Calu3 (cell line): ENCODE measurements at regions not wholly inside any gene's neighbourhood (a gene's known extent, or its start where the extent isn't known, plus 50 kb on each side); places are given as distances from the start of the nearest gene placed in this dataset.

Source experiments
- BruUV-seq: library from RNA; stranded (reverse); fragments of 400-500 nt; replicated peaks from 2 replicates; lab custom pipeline; 2021; lab: Mats Ljungman, UMichigan
- CTCF ChIA-PET: fragments of 300-600 bp; sonication (Branson Sonifier 250); formaldehyde crosslinking; loops from one replicate; lab custom pipeline; 2022; ENCODE audit warnings: antibody characterized with exemption; lab: Charles Lee
- DNase-seq: peaks from one replicate; pipeline ENCODE4 v3.0.0; 2022
- H3K27ac Mint-ChIP-seq: one replicate; pipeline ENCODE4 v1.8.0; 2022; ENCODE audit warnings: mixed read lengths; ENCODE audit not compliant: unreplicated experiment
- H3K27me3 Mint-ChIP-seq: one replicate; pipeline ENCODE4 v1.8.0; 2022; ENCODE audit warnings: mixed read lengths; ENCODE audit not compliant: unreplicated experiment
- H3K36me3 Mint-ChIP-seq: one replicate; pipeline ENCODE4 v1.8.0; 2022; ENCODE audit warnings: mild to moderate bottlenecking, moderate library complexity, mixed read lengths; ENCODE audit not compliant: insufficient read depth, unreplicated experiment
- H3K4me1 Mint-ChIP-seq: one replicate; pipeline ENCODE4 v1.8.0; 2022; ENCODE audit warnings: mild to moderate bottlenecking, low read depth, mixed read lengths; ENCODE audit not compliant: unreplicated experiment
- H3K4me3 Mint-ChIP-seq: one replicate; pipeline ENCODE4 v1.8.0; 2022; ENCODE audit warnings: mild to moderate bottlenecking, low read depth, moderate library complexity, mixed read lengths; ENCODE audit not compliant: unreplicated experiment
- H3K9me3 Mint-ChIP-seq: one replicate; pipeline ENCODE4 v1.8.0; 2022; ENCODE audit warnings: low read depth, mixed read lengths; ENCODE audit not compliant: unreplicated experiment
- CTCF ChIP-seq: fragments of 200-600 bp; IDR thresholded peaks from one replicate; pipeline ENCODE4 v1.8.0; 2022; ENCODE audit warnings: antibody characterized with exemption; ENCODE audit not compliant: unreplicated experiment
- intact Hi-C: fragments of 100-400 bp; cut with micrococcal nuclease; formaldehyde crosslinking; loops from one replicate; pipeline ENCODE4 v1.10.0; 2022; ENCODE audit not compliant: unreplicated experiment

- intact Hi-C loops, result no loop called here
- no peak for TF ChIP-seq CTCF
- Mint-ChIP-seq H3K36me3 (no peaks in the 10 kb centered on the region), H3K27me3 (no peaks in the 10 kb centered on the region), H3K9me3 (peaks cover 3% of the 10 kb centered on the region), H3K27ac (no peak overlapping the region), H3K4me3 (no peak overlapping the region), H3K4me1 (no peaks in the 10 kb centered on the region)
- CTCF ChIA-PET, result no interaction called here
- BruUV-seq, result no TSS peak
- DNase-seq, result no peak
Measured at GRCh38 chr4:149161247-149161646, 654.4 kb downstream of the IQCM start.

DNA sequence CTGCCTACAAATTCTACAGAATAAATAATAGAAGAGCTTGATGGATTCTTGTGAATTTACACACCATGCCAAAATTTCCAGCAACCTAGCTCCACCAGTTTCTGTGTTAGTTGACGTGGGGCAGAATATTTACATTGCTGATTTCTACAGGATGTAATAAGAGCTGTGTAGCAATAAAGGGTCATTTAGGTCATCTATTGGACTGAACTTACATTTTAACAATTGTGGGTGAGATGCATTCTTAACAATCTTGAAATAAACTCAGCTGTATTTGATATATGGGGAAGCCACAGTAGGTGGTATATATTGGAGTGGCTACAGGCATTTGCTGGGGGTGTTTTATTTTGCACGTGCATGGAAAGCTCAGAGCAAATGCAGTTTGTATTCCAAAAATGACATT lies 655.3 kb downstream of the IQCM start:
- Mint-ChIP-seq H3K36me3 (no peaks in the 10 kb centered on the region), H3K27ac (no peak overlapping the region), H3K27me3 (no peaks in the 10 kb centered on the region), H3K9me3 (peaks cover 5% of the 10 kb centered on the region), H3K4me3 (no peak overlapping the region), H3K4me1 (no peaks in the 10 kb centered on the region)
- no TSS peak for BruUV-seq
- TF ChIP-seq CTCF, result no peak
- no peak for DNase-seq
- intact Hi-C loops, result no loop called here
- CTCF ChIA-PET, result no interaction called here

DNA sequence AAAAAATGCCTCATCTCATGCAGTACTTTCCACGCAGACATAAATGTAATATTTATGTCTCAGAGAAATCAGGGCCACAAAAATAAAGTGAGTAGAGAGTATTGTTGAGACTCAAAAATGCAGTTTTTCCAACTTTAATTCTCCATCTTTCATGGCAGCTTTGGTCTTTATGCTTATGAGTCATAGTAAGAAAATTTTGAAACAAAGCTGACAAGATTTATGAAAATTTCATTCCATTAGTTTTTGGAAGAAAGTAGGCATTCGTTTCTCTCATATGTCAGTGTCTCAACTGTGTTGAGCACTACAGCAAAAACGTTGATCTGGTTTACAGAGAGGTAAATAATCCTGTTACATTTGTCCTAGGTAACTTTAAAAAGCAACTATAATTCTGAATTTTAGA lies 656.8 kb downstream of the IQCM start:
- H3K27me3 Mint-ChIP-seq, result no peaks in the 10 kb centered on the region
- intact Hi-C loops, result no loop called here
- TF ChIP-seq CTCF, result no peak
- H3K4me3 Mint-ChIP-seq, result no peak overlapping the region
- DNase-seq, result no peak
- H3K36me3 Mint-ChIP-seq, result no peaks in the 10 kb centered on the region
- CTCF ChIA-PET, result no interaction called here
- peaks cover 6% of the 10 kb centered on the region for H3K9me3 Mint-ChIP-seq
- no peaks in the 10 kb centered on the region for H3K4me1 Mint-ChIP-seq
- BruUV-seq, result no TSS peak
- H3K27ac Mint-ChIP-seq, result no peak overlapping the region

DNA sequence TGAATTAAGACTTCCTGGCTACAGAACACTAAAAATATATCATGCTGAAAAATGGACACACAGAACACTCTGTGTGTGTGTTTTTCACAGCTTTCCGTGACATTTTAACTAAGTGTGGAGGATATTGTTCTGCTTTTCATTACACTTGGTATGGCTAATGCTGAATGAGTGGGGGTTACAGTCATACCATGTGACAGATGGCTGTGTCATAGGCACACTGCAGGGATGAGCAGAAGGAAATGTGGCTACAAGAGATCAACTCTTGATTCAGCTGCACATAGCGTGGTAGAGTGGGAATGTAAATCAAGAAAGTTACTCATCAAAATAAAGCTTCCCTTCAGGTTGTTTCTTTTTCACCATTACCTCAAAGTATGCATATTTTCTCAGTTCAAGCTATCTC lies 669.8 kb downstream of the IQCM start:
- no peak overlapping the region for H3K4me3 Mint-ChIP-seq
- intact Hi-C loops, result no loop called here
- no peak for DNase-seq
- no peak overlapping the region for H3K27ac Mint-ChIP-seq
- peaks cover 6% of the 10 kb centered on the region for H3K9me3 Mint-ChIP-seq
- H3K4me1 Mint-ChIP-seq, result no peaks in the 10 kb centered on the region
- TF ChIP-seq CTCF, result no peak
- H3K27me3 Mint-ChIP-seq, result no peaks in the 10 kb centered on the region
- CTCF ChIA-PET, result no interaction called here
- H3K36me3 Mint-ChIP-seq, result no peaks in the 10 kb centered on the region
- no TSS peak for BruUV-seq
